AG09309 (cell line): ENCODE measurements at regions not wholly inside any gene's neighbourhood (a gene's known extent, or its start where the extent isn't known, plus 50 kb on each side); places are given as distances from the start of the nearest gene placed in this dataset.
"Not testable (repeated sequence)": the region's sequence is repeated elsewhere in the genome, so short reads cannot be mapped to it uniquely, and the experiment has no call there.

Source experiments
- DNase-seq: peaks from one replicate; pipeline ENCODE4 v3.0.0-alpha.2; 2010; ENCODE audit warnings: low read depth
- H3K4me3 ChIP-seq: 2 replicates; pipeline ENCODE4 v1.5.1; 2011; ENCODE audit warnings: mild to moderate bottlenecking, low read depth, low read length, moderate library complexity; ENCODE audit not compliant: control insufficient read depth
- CTCF ChIP-seq: IDR thresholded peaks from 2 replicates; pipeline ENCODE4 v1.5.1; 2011; ENCODE audit warnings: mild to moderate bottlenecking, low read depth, low read length, inconsistent platforms; ENCODE audit not compliant: insufficient read depth, control insufficient read depth; ENCODE audit errors: missing control alignments

- H3K4me3 ChIP-seq, result no peak overlapping the region
- no peak for DNase-seq
- TF ChIP-seq CTCF, result no peak
These were observed 283.1 kb downstream of the UTRN start for GRCh38 chr6:144568241-144568640.

- not testable (repeated sequence) for DNase-seq, H3K4me3 ChIP-seq
These were observed 287.4 kb downstream of the UTRN start for GRCh38 chr6:144572541-144572940.

- H3K4me3 ChIP-seq, result no peak overlapping the region
- TF ChIP-seq CTCF, result no peak
- DNase-seq, result no peak
These were observed 289.7 kb downstream of the UTRN start for GRCh38 chr6:144574796-144575195.

GRCh38 chr6:144575327-144575726 lies 290.2 kb downstream of the UTRN start:
- no peak overlapping the region for H3K4me3 ChIP-seq
- no peak for DNase-seq
- TF ChIP-seq CTCF, result no peak

GRCh38 chr6:144576871-144577270 lies 291.7 kb downstream of the UTRN start:
- no peak overlapping the region for H3K4me3 ChIP-seq
- TF ChIP-seq CTCF, result no peak
- no peak for DNase-seq

- TF ChIP-seq CTCF, result no peak
These were observed 293.5 kb downstream of the UTRN start for GRCh38 chr6:144578385-144579350.

GRCh38 chr6:144580039-144580438 lies 294.9 kb downstream of the UTRN start:
- TF ChIP-seq CTCF, result no peak
- no peak overlapping the region for H3K4me3 ChIP-seq
- DNase-seq, result no peak

More at GRCh38 chr6:144578385-144579350, 293.5 kb downstream of the UTRN start:
- no peak overlapping the region for H3K4me3 ChIP-seq
- DNase-seq, result no peak
